Mesothelial cell of epicardium (in vitro differentiated cells): ENCODE measurements at regions not wholly inside any gene's neighbourhood (a gene's known extent, or its start where the extent isn't known, plus 50 kb on each side); places are given as distances from the start of the nearest gene placed in this dataset.
A peak's percentile ranks its signal among the peaks of the same experiment; 100 is the strongest.

Experiments
- DNase-seq, 2 experiments: peaks; one replicate each; pipeline ENCODE4 v3.0.0; 2021; ENCODE audit warnings: low spot score in 2 of 2; ENCODE audit not compliant: unreplicated experiment in 2 of 2
- H3K27ac Mint-ChIP-seq: 2 replicates; pipeline ENCODE4 v1.8.0; 2021; ENCODE audit warnings: mixed read lengths
- H3K27me3 Mint-ChIP-seq: 2 replicates; pipeline ENCODE4 v1.8.0; 2021; ENCODE audit warnings: low read depth, mixed read lengths
- H3K36me3 Mint-ChIP-seq: 2 replicates; pipeline ENCODE4 v1.8.0; 2021; ENCODE audit warnings: mixed read lengths
- H3K4me1 Mint-ChIP-seq: 2 replicates; pipeline ENCODE4 v1.8.0; 2021; ENCODE audit warnings: mixed read lengths
- H3K4me3 Mint-ChIP-seq: 2 replicates; pipeline ENCODE4 v1.8.0; 2021; ENCODE audit warnings: mild to moderate bottlenecking, moderate library complexity, mixed read lengths
- H3K9me3 Mint-ChIP-seq: 2 replicates; pipeline ENCODE4 v1.8.0; 2021; ENCODE audit warnings: mixed read lengths
- TF ChIP-seq, protein P1 (sequence below): fragments of 200-600 bp; sonication (generic); IDR thresholded peaks from one replicate; pipeline ENCODE4 v1.5.0; 2021; ENCODE audit warnings: antibody characterized with exemption; ENCODE audit not compliant: unreplicated experiment

DNA sequence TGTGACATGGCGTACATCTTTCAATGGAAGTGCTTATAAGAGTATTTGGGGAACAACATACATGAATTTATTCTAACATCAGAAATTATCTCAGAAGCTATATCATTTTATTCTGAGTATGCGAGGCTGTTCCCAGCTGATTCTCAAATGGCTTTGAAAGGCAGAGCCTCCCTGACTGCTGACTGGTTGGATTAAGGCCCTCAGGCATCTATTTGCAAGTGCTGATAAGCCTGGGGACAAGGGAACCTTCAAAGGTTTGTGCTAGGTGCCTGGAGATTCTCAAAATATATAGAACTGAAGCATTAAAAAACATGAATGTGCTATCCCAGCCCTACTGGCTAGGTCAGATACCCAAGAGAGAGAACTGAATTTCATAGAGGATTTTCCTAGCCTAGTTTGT is 235.1 kb downstream of the LURAP1L start:
- Mint-ChIP-seq H3K36me3 (peaks cover 7% of the 10 kb centered on the region), H3K27ac (peak overlapping the region; percentile 39), H3K4me3 (no peak overlapping the region), H3K4me1 (peaks cover 10% of the 10 kb centered on the region), H3K27me3 (no peaks in the 10 kb centered on the region), H3K9me3 (peaks cover 23% of the 10 kb centered on the region)
- TF ChIP-seq, protein P1, sequence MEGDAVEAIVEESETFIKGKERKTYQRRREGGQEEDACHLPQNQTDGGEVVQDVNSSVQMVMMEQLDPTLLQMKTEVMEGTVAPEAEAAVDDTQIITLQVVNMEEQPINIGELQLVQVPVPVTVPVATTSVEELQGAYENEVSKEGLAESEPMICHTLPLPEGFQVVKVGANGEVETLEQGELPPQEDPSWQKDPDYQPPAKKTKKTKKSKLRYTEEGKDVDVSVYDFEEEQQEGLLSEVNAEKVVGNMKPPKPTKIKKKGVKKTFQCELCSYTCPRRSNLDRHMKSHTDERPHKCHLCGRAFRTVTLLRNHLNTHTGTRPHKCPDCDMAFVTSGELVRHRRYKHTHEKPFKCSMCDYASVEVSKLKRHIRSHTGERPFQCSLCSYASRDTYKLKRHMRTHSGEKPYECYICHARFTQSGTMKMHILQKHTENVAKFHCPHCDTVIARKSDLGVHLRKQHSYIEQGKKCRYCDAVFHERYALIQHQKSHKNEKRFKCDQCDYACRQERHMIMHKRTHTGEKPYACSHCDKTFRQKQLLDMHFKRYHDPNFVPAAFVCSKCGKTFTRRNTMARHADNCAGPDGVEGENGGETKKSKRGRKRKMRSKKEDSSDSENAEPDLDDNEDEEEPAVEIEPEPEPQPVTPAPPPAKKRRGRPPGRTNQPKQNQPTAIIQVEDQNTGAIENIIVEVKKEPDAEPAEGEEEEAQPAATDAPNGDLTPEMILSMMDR: no peak
- no peak for DNase-seq

DNA sequence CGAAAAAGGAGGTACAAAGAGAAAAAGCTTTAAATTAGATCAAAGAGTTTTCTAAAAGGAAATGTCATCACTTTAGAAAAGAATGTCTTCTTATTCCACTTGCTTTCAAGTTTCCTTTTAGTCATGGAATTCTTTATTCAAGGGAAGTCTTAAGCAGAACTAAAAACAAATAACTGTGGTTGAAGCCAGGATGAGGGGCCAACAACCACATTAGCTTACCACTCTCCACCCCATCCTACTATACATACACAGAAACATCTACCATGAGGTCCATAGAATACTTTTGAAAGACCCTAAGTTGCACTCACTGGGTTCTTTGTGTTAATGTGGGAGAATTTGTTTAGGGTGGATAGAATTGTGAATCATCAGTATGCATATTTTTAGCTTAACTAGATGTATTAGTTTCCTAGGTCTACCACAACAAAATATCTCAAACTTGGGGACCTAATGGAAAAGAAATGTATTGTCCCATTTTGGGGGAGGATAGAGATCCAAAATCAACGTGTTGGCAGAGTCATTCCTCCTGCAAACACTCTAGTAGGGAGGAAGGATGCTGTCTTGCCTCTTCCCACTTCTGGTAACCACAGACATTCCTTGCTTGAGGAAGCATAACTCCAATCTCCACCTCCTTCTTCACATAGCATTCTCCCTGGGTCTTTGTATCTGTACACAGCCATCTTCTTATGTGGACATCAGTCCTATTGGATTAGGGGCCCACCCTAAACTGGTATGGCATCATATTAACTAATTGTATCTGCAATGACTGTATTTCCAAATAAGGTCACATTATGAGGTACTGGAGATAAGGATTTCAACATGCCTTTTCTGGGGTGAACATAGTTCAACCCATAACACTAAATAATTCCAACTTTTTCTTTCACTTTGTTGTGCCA is 239.4 kb downstream of the LURAP1L start:
- no peaks in the 10 kb centered on the region for H3K27me3 Mint-ChIP-seq
- H3K4me1 Mint-ChIP-seq: peaks cover 11% of the 10 kb centered on the region
- peaks cover 7% of the 10 kb centered on the region for H3K36me3 Mint-ChIP-seq
- no peak overlapping the region for H3K27ac Mint-ChIP-seq
- peaks cover 18% of the 10 kb centered on the region for H3K9me3 Mint-ChIP-seq
- TF ChIP-seq, protein P1: no peak
- no peak overlapping the region for H3K4me3 Mint-ChIP-seq
- DNase-seq: no peak

DNA sequence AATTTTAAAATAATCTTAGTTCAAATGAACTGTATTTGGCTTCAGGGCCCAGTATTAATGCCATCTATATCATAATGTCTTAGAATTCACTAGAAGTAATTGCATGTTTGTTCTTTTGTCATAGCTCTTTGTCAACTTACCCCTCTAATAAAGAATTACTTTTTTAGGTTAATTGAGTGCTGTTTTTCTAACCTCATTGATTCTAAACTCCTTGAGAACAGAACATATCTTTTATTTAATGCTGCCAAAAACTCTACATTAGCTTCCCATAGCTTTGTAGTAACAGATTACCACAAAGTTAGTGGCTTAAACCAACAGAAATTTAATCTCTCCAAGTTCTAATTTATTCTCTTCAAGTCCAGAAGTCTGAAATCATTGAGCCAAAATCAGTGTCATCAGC is 242.4 kb downstream of the LURAP1L start:
- peaks cover 2% of the 10 kb centered on the region for H3K36me3 Mint-ChIP-seq
- TF ChIP-seq, protein P1: no peak
- H3K4me3 Mint-ChIP-seq: no peak overlapping the region
- peaks cover 16% of the 10 kb centered on the region for H3K9me3 Mint-ChIP-seq
- peaks cover 8% of the 10 kb centered on the region for H3K4me1 Mint-ChIP-seq
- H3K27ac Mint-ChIP-seq: no peak overlapping the region
- no peak for DNase-seq
- no peaks in the 10 kb centered on the region for H3K27me3 Mint-ChIP-seq

DNA sequence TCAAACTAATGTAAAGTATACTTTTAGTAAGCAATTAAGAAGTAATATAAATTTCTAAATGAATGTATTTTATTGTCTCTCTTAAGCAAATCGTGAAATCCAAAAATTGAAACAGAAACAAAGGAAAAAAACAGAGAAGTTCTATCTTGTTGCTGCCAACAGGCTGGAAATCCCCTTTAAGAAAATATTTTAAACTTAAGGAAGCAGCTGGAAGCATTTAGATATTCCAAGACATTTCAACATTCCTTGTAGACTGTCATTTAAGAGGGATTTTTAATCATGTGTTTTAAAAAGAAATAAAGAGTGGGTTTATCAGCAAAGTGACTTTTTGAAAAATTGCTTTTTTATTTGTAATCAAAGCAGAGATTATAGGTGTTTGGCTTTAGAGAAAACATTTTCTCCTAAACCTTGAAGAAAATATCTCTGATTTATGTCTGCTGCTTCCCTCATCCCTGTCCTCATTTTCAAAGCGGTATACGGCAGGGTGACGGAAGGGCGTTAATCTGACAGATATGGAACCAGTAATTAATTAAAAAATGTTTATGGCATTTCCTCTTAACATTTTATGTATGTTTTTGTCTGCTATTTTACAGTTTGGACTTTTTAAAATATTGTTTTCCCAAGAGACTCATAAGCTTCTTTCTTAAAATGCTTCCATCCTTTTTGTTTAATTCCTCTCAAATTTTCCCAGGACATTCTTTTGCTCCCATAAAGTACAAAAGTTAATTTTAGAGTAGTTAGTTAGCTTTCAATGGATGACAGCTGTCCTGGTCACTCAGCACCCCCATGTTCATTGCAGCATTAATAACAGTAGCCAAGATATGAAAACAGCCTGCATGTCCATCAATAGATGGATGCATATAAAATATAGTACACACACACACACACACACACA is 245.6 kb downstream of the LURAP1L start:
- TF ChIP-seq, protein P1: no peak
- H3K27me3 Mint-ChIP-seq: no peaks in the 10 kb centered on the region
- H3K4me3 Mint-ChIP-seq: no peak overlapping the region
- H3K27ac Mint-ChIP-seq: peak overlapping the region; percentile 59
- peaks cover 11% of the 10 kb centered on the region for H3K9me3 Mint-ChIP-seq
- H3K4me1 Mint-ChIP-seq: peaks cover 8% of the 10 kb centered on the region
- no peak for DNase-seq
- H3K36me3 Mint-ChIP-seq: no peaks in the 10 kb centered on the region

DNA sequence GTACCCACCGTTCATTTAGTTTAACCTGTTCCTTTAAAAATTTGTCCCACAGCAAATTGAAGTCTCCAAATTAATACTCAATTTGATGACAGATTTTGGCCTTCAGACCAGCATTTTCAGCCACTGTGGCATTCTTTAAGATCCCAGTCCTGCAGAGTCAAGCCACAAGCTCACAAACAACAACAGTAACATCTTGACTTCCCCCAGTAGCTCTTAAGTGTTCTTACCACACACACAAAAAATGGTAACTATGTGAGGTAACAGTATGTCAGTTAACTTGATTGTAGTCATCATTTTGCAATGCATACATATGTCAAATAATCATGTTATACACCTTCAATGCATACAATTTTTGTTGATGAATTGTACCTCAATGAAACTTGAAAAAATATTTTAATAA is 247.9 kb downstream of the LURAP1L start:
- Mint-ChIP-seq H3K27me3 (no peaks in the 10 kb centered on the region), H3K36me3 (no peaks in the 10 kb centered on the region), H3K27ac (no peak overlapping the region), H3K9me3 (peaks cover 17% of the 10 kb centered on the region), H3K4me3 (no peak overlapping the region), H3K4me1 (peaks cover 8% of the 10 kb centered on the region)
- no peak for DNase-seq
- TF ChIP-seq, protein P1: no peak
